Natural killer cell treated with Interleukin-12 subunit alpha and Interleukin-12 subunit beta and Interleukin-15 and Interleukin-18, amount 100 ng/mL, for 72 hours (primary cell): ENCODE measurements at regions not wholly inside any gene's neighbourhood (a gene's known extent, or its start where the extent isn't known, plus 50 kb on each side); places are given as distances from the start of the nearest gene placed in this dataset.
A peak's percentile ranks its signal among the peaks of the same experiment; 100 is the strongest.
"Not testable (repeated sequence)": the region's sequence is repeated elsewhere in the genome, so short reads cannot be mapped to it uniquely, and the experiment has no call there.

Experiments used
- ATAC-seq, 2 donors: fragments of 150-1000 bp; cut with Tn5 transposase in 1 of 2; sonication (Bioruptor Pico), chemical (Tn5 transposase) in 1 of 2; 2 replicates each; pipeline ENCODE4 v1.10.0; 2021
- DNase-seq: peaks from one replicate; pipeline ENCODE4 v3.0.0; 2022; ENCODE audit warnings: low spot score
- H3K27ac Mint-ChIP-seq, 2 donors: 1 replicate in 1 of 2; 2 replicates in 1 of 2; pipeline ENCODE4 v1.8.0; 2022; ENCODE audit warnings: mixed read lengths in 2 of 2, mild to moderate bottlenecking in 1 of 2, moderate library complexity in 1 of 2
- H3K27me3 Mint-ChIP-seq, 2 donors: 1 replicate in 1 of 2; 2 replicates in 1 of 2; pipeline ENCODE4 v1.8.0; 2022; ENCODE audit warnings: mixed read lengths in 2 of 2
- H3K36me3 Mint-ChIP-seq: one replicate; pipeline ENCODE4 v1.8.0; 2022; ENCODE audit warnings: mixed read lengths
- H3K4me1 Mint-ChIP-seq, 2 donors: 1 replicate in 1 of 2; 2 replicates in 1 of 2; pipeline ENCODE4 v1.8.0; 2022; ENCODE audit warnings: low read depth in 2 of 2, mixed read lengths in 2 of 2, mild to moderate bottlenecking in 1 of 2
- H3K4me3 Mint-ChIP-seq: one replicate; pipeline ENCODE4 v1.8.0; 2022; ENCODE audit warnings: mixed read lengths
- H3K9me3 Mint-ChIP-seq: 2 replicates; pipeline ENCODE4 v1.8.0; 2022; ENCODE audit warnings: mixed read lengths

DNA sequence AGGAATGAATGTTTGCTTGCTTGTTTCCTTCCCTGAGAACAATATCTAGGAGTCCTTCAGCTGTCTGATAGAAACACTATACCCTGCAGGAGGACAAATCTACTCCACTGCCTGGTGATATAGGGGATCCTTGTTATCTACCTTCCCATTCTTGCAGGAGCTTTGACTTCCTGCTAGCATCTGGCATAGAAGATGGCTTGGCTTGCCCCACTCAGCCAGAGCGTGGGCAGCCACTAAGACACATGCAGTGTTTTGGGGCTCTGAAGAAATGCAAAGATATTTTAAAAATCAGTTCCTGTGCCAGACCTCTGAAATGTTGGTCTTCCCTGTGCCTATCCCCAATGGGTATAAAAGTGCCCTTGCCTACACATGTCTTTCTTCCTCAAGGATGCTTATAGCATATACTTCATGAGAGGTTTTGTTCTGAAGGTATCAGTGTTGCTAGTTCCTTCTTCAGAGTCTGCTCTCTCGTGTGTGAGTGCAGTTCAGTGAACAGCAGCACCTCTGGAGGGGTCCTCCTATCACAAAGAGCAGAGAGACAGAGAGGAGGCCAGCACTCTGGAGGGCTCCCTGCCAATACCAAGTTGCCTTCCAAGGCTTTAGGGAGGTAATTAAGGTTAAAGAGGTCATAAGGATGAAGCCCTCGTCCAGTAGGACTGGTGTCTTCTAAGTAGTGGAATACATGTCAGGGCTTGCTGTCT is 149.1 kb upstream of the CALCR start:
- H3K9me3 Mint-ChIP-seq: peaks cover 3% of the 10 kb centered on the region
- DNase-seq (no peak), ATAC-seq (peak; percentile 20 to 28)
- H3K36me3 Mint-ChIP-seq: no peaks in the 10 kb centered on the region
- H3K27ac Mint-ChIP-seq: no peak overlapping the region
- peaks cover 0 to 5% of the 10 kb centered on the region in 2 donors for H3K4me1 Mint-ChIP-seq
- H3K4me3 Mint-ChIP-seq: no peak overlapping the region
- peaks cover 0 to 6% of the 10 kb centered on the region in 2 donors for H3K27me3 Mint-ChIP-seq

DNA sequence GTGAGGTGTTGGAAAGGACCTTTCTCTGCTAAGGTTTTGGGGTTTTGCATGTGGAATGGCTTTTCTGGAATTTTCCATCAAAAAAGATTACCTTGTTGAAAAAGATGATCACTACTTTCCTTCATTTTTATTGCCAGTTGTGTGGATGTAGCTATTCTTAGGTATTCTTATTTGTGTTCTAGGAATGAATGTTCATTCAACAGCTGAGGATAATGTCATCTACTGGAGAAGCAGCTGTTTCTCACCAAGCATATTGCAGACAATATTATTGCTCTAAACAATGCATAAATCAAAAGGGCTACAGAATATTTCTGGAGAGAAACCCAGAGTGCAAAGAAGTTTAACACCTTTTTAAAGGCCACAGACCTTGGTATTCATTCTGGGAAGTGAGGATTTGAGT is 145.6 kb upstream of the CALCR start:
- Mint-ChIP-seq H3K27ac (no peak overlapping the region), H3K36me3 (no peaks in the 10 kb centered on the region), H3K9me3 (no peaks in the 10 kb centered on the region), H3K4me3 (no peak overlapping the region), H3K4me1 (peaks cover 0 to 5% of the 10 kb centered on the region in 2 donors), H3K27me3 (peaks cover 5 to 6% of the 10 kb centered on the region in 2 donors)
- ATAC-seq (no peak), DNase-seq (no peak)

DNA sequence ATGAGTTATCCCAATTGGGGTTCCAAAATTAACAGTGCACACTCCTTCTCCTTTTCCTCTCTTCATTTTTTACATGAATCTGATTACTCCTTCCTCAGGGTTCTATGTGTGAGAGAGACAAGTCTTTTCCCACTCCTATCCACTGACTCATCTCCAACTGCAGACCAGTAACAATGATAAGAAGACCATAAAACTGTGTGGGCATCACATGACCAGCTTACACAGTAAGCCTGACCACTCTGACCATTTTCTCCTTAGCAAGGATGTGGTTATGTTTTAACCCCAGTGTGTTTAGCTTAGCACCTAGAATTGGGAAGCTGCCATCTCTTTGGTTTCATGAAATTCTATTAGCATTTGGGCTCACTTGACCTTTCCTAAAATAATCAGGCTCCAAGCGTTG is 145.0 kb upstream of the CALCR start:
- Mint-ChIP-seq H3K9me3 (no peaks in the 10 kb centered on the region), H3K4me1 (peaks cover 0 to 5% of the 10 kb centered on the region in 2 donors), H3K27ac (no peak overlapping the region), H3K4me3 (no peak overlapping the region), H3K27me3 (peaks cover 6 to 7% of the 10 kb centered on the region in 2 donors), H3K36me3 (no peaks in the 10 kb centered on the region)
- no peak for DNase-seq
- ATAC-seq: peak; percentile 48 to 63

GRCh38 chr7:93717217-93717900 is 142.8 kb upstream of the CALCR start:
- H3K36me3 Mint-ChIP-seq: no peaks in the 10 kb centered on the region
- no peaks in the 10 kb centered on the region for H3K9me3 Mint-ChIP-seq
- DNase-seq: no peak
- H3K27me3 Mint-ChIP-seq: peaks cover 0 to 9% of the 10 kb centered on the region in 2 donors
- H3K27ac Mint-ChIP-seq: no peak overlapping the region
- H3K4me3 Mint-ChIP-seq: no peak overlapping the region
- ATAC-seq: no peak
- H3K4me1 Mint-ChIP-seq: peaks cover 0 to 5% of the 10 kb centered on the region in 2 donors

DNA sequence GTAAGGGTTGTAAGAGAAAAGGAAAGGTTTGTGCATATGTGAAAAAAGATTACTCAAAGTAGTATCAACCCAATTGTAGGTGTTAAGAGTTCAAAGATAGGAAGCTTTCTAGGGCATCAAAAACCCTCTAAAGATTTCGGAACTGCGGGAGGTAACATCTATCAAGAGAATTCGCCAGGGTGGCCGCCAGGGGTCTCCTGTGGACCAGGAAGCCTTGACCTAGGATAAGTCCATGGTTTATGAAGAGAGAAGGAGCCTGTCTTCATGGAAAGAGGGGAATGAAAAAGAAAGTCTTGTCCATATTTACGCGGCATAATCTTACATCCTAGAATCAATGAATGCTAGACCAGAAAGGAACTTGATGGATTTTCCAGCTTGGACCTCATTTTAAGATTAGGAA is 140.7 kb upstream of the CALCR start:
- no peak overlapping the region for H3K27ac Mint-ChIP-seq
- peaks cover 0 to 9% of the 10 kb centered on the region in 2 donors for H3K27me3 Mint-ChIP-seq
- H3K36me3 Mint-ChIP-seq: no peaks in the 10 kb centered on the region
- peaks cover 0 to 5% of the 10 kb centered on the region in 2 donors for H3K4me1 Mint-ChIP-seq
- no peak overlapping the region for H3K4me3 Mint-ChIP-seq
- H3K9me3 Mint-ChIP-seq: no peaks in the 10 kb centered on the region
- no peak for ATAC-seq
- no peak for DNase-seq

DNA sequence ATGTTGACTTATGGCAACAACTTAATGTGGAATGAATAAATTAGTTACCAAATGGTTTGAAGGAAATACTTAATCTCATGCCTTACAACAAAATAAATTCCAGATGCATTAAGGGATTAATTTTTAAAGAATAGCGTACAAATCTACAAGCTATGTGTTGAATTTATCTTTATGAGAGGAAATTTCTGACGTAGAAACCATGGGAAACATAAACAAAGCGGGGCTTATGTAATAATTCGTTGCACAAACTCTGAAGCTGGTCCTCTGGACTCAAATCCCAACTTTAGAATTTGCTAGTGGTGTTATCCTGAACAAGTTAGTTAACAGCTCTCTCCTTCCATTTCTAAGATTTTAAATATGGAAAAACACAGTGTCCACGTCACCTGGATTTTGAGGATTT is 137.4 kb upstream of the CALCR start:
- Mint-ChIP-seq H3K36me3 (no peaks in the 10 kb centered on the region), H3K4me1 (no peaks in the 10 kb centered on the region), H3K4me3 (no peak overlapping the region), H3K27ac (no peak overlapping the region), H3K27me3 (peaks cover 0 to 9% of the 10 kb centered on the region in 2 donors), H3K9me3 (peaks cover 3% of the 10 kb centered on the region)
- no peak for ATAC-seq
- DNase-seq: no peak

DNA sequence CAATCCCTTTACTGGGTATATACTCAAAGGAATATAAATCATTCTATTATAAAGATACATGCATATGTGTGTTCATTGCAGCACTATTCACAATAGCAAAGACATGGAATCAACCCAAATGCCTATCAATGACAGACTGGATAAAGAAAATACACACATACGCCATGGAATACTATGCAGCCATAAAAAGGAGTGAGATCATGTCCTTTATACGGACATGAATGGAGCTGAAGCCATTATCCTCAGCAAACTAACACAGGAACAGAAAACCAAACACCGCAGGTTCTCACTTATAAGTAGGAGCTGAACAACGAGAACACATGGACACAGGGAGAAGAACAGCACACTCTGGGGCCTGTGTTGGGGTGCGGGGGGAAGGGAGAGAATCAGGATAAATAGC is 133.7 kb upstream of the CALCR start:
- not testable (repeated sequence) for H3K36me3 Mint-ChIP-seq, H3K9me3 Mint-ChIP-seq, H3K27me3 Mint-ChIP-seq, H3K27ac Mint-ChIP-seq, ATAC-seq, DNase-seq, H3K4me1 Mint-ChIP-seq, H3K4me3 Mint-ChIP-seq

DNA sequence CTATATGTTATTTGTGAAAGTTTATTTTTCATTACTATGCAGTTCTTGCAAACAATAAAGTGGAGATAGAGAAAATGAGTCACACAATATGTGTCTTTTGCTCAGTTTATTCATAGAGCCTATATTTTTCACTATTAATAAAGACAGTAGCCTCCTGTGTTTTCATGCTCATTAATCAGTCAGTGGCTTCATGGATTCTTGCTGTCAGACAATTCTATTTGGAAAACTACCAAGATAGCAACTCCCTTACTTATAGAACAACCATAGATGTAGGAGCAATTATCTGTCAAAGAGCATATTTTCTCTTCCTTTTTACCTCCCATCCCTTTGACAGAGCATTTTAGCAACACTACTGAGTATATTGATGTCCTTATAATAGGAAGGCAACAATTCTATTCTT is 132.7 kb upstream of the CALCR start:
- no peaks in the 10 kb centered on the region for H3K27me3 Mint-ChIP-seq
- peaks cover 3% of the 10 kb centered on the region for H3K9me3 Mint-ChIP-seq
- H3K27ac Mint-ChIP-seq: no peak overlapping the region
- DNase-seq (no peak), ATAC-seq (no peak)
- H3K4me3 Mint-ChIP-seq: no peak overlapping the region
- no peaks in the 10 kb centered on the region for H3K4me1 Mint-ChIP-seq
- no peaks in the 10 kb centered on the region for H3K36me3 Mint-ChIP-seq

DNA sequence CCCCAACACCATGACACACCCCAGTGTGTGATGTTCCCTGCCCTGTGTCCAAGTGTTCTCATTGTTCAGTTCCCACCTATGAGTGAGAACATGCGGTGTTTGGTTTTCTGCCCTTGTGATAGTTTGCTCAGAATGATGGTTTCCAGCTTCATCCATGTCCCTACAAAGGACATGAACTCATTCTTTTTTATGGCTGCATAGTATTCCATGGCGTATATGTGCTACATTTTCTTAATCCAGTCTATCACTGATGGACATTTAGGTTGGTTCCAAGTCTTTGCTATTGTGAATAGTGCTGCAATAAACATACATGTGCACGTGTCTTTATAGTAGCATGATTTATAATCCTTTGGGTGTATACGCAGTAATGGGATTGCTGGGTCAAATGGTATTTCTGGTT is 131.6 kb upstream of the CALCR start:
- H3K4me1 Mint-ChIP-seq, H3K4me3 Mint-ChIP-seq, H3K9me3 Mint-ChIP-seq, H3K27me3 Mint-ChIP-seq, DNase-seq, H3K36me3 Mint-ChIP-seq, ATAC-seq, H3K27ac Mint-ChIP-seq: not testable (repeated sequence)

- no peak for ATAC-seq
- Mint-ChIP-seq H3K9me3 (peaks cover 3% of the 10 kb centered on the region), H3K27ac (no peak overlapping the region), H3K27me3 (no peaks in the 10 kb centered on the region), H3K36me3 (no peaks in the 10 kb centered on the region), H3K4me3 (no peak overlapping the region), H3K4me1 (no peaks in the 10 kb centered on the region)
- DNase-seq: no peak
These were observed 129.7 kb upstream of the CALCR start for GRCh38 chr7:93704217-93704616.

DNA sequence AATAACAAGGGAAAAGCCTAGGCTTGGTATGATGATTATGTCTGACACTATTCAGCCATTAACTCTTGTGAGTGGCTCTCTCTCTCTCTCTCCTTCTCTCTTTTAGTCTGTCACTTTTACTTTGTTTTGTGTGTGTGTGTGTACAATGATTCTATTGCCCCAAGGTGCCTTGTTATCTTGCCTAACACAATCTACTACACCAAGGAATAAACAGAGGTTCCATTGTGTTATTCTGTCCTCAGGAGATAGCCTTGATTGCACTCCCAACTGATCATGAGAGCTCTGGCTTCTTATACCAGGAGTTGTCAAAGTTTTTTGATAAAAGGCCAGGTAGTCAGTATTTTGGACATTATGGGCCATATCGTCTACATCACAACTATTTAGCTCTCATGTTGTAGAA is 123.4 kb upstream of the CALCR start:
- no peaks in the 10 kb centered on the region for H3K36me3 Mint-ChIP-seq
- no peaks in the 10 kb centered on the region for H3K27me3 Mint-ChIP-seq
- no peak overlapping the region for H3K4me3 Mint-ChIP-seq
- H3K4me1 Mint-ChIP-seq: no peaks in the 10 kb centered on the region
- no peaks in the 10 kb centered on the region for H3K9me3 Mint-ChIP-seq
- DNase-seq (no peak), ATAC-seq (no peak)
- H3K27ac Mint-ChIP-seq: no peak overlapping the region

DNA sequence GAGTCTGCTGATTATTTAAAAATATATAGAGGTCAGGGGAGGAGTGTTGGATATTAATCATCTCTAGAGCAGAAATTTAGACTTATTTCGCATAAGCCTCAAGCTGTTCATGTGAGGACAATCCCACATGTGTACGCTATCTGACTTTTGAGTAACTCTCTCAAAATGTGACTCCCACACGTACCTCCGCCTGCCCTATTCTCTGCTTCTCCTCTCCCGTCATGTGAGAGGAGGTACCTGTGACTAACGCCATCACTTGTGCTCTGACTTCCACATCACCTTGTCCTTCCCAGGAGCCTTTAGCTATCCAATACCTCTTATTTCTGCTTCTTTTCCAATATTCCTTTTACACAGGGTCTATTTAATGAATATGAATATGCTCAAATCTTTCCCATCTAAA is 119.3 kb upstream of the CALCR start:
- Mint-ChIP-seq H3K36me3 (no peaks in the 10 kb centered on the region), H3K27ac (no peak overlapping the region), H3K4me1 (no peaks in the 10 kb centered on the region), H3K4me3 (no peak overlapping the region), H3K9me3 (no peaks in the 10 kb centered on the region), H3K27me3 (no peaks in the 10 kb centered on the region)
- no peak for DNase-seq
- no peak for ATAC-seq

- Mint-ChIP-seq H3K27ac (no peak overlapping the region), H3K4me1 (no peaks in the 10 kb centered on the region), H3K27me3 (no peaks in the 10 kb centered on the region), H3K9me3 (no peaks in the 10 kb centered on the region), H3K4me3 (no peak overlapping the region), H3K36me3 (no peaks in the 10 kb centered on the region)
- DNase-seq: no peak
- ATAC-seq: no peak
These were observed 115.5 kb upstream of the CALCR start for GRCh38 chr7:93690021-93690420.

GRCh38 chr7:93678185-93678584 is 103.7 kb upstream of the CALCR start:
- no peak for DNase-seq
- Mint-ChIP-seq H3K36me3 (no peaks in the 10 kb centered on the region), H3K27me3 (no peaks in the 10 kb centered on the region), H3K4me3 (no peak overlapping the region), H3K9me3 (peaks cover 3% of the 10 kb centered on the region), H3K4me1 (no peaks in the 10 kb centered on the region), H3K27ac (no peak overlapping the region)
- ATAC-seq: no peak
